HG02884 (cell line): ENCODE measurements at regions not wholly inside any gene's neighbourhood (a gene's known extent, or its start where the extent isn't known, plus 50 kb on each side); places are given as distances from the start of the nearest gene placed in this dataset.

Source experiments
- ATAC-seq: cut with Tn5 transposase; IDR thresholded peaks from one replicate; pipeline ENCODE4 v1.9.1; 2021; ENCODE audit warnings: mild to moderate bottlenecking, moderate library complexity; ENCODE audit not compliant: unreplicated experiment

DNA sequence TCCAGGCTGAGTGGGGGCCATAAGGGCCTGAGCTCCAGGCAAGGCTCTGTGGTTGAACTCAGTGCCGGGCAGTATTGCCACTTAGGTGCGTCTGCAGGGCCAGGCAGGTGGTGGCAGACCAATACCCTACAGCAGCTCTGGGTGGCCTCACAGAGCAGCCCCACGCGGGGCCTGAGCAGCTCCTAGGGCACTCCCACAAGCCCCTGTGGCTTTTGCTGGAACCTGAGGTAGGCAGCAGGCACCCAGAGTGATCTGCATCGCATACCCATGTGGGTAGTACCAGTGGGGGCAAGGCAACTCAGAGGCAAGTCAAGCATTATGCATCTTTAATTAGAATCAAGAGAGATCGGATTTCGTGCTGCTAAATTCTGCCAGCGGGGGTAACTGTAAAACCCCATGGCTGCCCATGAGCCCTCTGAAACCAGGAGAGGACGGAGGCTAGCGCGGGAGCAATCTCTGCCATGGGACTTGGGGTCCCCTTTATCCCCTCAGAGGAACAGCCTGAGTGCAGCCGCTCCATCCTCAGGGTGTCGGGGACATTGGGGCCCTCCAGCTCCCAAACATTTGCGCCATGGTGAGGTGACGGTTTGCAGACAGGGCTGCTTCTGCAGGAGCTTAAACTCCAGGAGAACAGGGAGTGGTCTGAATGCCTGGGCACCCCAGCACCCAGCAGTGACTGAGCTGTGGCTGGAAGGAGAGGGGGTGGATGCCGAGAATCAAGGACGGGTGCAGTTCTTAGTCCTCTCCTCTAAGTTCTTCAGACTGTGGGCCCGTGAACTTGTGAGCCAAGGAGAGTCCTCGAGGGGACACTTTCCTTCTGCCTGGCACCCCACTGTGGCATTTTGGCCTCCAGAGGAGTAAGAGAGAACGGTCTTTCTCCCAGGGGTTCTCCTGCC lies 62.4 kb upstream of the PCSK6 start:
- ATAC-seq, result no peak

DNA sequence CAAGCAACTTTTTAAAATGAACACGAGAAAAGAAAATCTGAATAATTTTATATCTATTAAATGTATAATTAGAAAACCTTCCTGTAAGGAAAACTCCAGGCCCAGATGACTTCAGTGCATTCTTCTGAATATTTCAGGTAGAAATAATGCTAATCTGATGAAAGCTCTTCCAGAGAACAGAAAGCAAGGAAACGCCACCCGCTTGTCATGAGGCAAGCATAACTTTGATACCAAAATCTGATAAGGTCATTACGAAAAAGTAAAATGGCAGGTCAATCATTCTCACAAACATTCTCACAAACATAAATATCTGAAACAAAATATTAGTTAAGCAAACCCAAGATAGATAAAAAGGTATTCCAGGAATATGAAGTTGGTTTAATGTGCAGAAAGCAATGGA lies 60.6 kb upstream of the PCSK6 start:
- no peak for ATAC-seq

DNA sequence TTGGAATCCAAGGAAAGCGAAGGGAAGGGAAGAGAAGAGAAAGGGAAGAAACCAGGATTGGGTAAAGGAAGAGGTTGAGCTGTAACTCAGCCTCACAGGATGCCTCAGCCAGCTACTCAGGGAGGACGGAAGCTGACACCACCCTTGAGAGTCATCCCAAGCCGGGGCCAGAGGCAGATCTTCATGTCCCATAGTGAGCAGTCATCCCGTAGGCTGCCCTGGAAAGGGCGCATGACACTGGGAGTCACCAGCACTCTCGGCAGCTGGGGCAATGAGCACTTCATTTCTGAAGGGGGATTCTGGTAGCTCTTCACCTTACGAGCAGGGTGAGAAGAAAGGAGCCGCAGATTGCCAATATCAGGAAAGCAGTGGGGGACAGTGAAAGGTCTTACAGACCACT lies 60.1 kb upstream of the PCSK6 start:
- ATAC-seq, result no peak

DNA sequence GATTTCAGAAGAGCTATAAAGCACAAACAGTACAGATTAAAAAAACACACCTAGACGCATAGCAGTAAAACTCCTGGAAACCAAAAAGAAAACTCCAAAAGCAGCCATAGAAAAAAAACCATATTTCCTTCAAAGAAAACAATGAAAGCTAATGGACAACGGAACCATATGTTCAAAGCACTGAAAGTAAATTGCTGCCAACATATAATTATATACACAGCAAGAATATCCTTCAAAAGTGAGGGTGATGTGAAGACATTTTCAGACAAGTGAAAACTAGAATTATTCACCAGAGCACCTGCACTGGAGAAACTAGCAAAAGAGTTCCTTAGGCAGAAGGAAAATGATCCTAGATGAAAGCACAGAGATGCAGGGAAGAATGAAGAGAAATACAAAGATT lies 58.2 kb upstream of the PCSK6 start:
- no peak for ATAC-seq

DNA sequence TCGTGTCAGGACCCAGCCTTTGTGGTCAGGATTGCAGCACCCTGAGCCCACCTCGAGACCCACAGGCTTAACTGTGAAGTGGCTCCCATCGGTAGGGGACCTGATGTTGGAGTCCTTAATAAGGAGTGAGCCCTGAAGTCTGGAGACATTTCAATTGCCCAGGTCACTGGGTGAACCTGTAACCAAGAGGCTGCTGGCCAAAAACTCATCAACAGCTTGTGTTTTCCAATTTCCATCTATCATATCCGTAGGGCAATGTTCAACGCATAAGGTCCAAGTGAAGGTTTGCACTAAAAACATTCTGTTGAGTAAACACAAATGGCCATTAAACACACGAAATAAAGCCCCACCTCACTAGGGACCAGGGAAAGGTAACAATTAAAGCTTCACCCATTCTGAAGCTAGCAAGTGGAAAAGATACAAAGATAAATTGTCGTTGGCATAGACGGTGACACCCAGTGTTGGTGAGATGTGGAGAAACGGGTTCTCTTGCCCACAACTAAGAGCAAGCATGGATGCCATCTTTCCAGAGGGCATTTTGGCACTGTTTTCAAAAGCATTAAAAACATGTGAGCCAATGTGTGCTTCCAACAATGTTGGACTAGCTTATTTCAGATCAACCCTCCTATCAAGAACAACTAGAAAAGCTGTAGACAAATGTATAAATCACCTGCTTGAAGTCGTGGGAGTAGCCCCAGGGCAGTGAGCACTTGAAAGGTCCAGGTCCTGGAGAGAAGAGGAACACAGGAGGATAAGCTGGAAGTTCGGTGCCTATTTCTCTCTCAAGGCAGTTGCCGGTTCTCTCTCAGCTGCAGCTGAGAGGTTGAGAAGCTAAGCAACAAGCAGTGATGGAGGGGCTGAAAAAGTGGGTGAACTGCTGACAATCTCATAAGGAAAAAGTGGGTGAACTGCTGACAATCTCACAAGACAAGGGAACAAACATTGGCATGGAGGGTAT lies 56.3 kb upstream of the PCSK6 start:
- no peak for ATAC-seq

DNA sequence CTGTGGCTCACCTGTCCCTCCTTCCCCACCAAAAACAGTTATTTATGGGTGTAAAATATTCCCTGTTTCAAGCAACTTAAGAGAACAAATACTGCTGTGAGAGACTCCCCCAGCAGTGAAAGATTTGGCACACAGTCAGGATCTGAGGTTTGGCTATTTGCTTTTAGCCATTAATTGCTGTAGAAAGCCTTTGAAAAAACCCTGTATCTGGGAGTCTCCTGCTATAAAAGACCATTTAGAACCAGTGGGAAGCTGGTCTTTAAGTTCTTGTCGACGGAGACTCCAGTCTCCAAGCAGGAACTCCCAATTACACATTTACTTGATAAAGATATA lies 55.1 kb upstream of the PCSK6 start:
- ATAC-seq, result no peak

DNA sequence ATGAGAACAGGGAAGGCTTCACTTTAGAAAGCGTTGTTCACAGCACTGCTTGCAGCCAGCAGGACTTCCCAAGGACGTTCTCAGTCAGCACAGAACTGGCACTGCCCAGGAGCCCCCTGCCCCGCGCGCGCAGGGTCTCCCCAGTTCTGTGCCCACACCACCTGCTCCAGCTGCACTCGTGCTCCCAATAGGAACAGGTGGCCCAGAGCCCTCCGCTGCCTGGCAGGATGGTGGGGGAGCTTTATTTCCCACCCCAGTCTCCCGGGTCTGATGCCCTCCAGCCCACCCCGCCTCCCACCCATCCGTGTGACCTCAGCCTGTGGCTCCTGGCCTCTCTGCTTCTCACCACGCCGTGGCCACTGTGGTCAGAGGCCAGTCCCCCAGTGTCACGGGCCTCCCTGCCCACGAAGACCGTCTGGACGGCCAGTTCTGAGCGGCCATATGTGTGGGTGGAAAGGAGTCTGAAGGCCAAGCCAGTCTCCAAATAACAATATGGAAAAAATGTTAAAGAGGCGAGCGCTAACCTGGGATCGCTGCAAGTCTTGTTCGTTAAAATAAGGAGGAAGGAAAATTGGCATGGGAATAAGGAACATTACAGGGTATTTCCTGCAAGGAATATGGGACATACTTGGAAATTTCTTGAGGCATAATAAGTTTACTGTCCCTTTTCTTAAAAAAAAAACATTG lies 54.6 kb upstream of the PCSK6 start:
- no peak for ATAC-seq

DNA sequence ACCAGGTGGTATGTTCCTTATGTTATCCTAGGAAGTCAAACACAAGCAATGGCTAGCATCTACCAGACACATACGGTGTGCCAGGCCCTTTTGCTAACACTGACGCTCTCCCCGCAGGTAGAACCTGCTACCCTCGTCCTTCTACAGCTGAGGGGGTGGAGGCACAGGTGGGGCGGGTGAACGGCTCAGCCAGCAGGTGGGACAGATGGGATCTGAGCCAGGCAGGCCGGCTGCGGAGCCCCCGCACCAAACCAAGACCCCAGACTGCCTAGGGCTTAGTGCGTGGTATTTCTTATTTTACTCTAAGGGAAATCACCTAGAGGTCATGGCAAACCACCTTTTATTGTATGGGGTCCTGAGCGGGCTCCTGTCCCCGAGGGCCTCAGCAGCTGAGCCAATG lies 53.9 kb upstream of the PCSK6 start:
- ATAC-seq, result no peak

DNA sequence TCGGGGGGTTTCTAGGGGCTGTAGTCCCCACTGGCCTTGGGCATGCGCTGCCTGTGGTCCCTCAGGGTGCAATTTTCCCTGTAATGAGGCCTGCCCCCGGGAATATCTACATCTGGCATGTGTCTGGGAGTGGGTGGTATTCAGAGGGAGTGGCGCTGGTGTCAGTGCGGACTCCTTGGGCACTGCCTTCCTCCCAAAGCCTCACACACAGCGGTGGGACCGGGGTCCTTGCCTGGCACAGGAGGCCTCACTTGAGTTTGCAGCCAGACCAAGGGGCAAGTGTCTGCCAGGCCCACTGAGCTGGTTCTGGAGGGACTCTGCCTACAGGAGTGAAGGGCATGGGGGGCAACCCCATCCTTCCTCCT lies 53.5 kb upstream of the PCSK6 start:
- ATAC-seq, result no peak

DNA sequence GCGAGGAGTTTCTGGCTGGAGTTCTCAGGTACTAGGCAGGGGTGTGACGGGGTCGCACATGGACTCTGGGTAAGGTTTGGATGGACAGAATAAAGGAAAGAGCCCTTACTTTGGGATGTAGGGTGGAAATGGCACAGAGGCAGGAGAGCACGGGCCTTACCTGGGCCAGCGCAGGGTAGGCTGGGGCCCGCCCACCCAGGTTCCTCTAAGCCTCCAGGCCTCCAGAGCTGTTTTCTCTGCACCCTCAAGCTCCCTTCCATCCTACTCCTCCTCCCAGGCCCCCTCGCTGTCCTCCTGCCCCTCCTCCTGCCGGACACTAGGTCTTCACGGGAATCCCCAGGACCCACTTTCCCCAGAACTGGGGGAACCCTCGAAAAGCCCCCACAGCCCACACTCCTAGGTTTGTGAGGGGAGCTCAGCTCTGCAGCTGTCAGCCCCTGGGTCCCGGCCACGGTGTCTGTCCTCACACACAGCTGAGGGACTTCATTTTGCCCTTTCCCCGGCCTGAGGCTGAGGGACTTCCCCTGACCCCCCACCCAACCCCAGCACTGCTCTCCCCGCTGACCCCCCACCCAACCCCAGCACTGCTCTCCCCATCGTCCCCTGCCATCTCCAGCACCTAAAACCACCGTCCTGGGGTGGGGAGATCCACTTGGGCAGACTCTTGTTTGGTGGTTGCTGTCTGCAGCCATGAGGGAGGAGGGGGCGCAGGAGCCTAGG lies 53.0 kb upstream of the PCSK6 start:
- ATAC-seq, result no peak

DNA sequence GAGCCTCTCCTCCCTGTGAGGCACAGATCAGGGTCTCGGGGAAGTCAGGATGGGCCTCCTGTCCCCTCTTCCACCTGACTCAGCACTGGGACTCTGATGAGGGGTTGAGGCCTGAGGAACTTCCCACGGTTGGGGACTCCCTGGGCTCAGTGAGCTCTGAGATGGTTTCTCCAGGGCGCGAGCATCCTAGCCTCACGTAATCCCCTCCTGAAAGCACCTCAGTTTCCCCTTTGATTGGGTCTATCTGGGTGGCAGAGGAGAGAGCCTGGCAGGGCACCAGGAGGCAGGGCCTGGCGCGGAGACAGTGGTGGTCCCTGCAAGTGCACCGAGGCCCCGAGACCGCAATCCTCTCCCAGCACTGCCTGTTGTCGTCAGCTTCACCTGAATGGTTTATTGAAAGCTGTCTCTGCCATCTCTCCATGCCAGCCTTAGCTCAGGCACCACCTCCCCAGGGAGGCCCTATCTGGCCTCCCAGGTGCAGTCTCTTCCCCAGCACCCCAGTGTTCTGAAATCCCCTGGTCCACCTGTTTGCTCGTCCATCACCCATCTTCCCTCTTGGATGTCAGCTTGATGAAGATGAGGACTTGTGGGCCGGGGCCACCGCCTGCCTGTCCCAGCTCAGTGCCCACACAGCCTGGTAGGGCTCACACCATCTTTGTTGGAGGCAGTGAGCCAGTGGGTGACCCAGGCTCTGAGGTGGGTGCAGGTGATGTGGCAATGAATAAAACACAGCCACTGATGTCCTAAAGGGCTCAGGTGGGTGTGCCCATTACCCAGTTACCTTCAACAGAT lies 52.2 kb upstream of the PCSK6 start:
- no peak for ATAC-seq

DNA sequence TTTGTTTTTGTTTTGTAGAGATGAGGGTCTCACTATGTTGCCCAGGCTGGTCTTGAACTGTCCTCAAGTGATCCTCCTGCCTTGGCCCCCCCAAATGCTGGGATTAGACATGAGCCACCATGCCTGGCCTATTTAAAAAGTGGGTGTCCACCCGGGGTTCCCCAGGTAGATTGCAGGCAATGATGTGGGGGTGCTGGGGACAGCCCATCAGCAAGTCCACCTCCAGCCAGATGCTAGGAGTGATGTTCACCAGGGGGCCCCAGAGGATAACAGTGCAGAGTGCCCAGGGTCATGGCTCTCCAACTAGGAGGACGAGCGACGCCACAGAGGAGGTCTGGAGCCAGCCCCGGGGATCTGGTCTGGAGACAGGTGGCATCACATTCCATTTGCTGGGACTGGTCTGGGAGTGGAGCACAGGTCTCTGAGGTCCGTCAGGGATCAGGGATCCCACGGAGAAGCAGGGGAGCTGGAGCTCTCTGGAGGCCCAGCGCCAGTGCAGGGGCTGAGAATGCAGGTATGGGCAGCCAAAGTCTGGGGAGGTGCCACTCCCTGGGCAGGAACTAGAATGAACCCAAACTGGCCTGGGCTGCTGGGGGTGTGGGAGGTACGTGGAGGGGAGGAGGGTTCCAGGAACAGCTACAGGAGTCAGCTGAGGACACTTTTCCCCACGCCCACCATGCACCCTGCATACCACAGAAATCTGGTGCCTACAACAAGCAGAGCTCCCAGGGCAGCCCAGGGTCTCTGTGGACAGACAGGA lies 51.2 kb upstream of the PCSK6 start:
- no peak for ATAC-seq

DNA sequence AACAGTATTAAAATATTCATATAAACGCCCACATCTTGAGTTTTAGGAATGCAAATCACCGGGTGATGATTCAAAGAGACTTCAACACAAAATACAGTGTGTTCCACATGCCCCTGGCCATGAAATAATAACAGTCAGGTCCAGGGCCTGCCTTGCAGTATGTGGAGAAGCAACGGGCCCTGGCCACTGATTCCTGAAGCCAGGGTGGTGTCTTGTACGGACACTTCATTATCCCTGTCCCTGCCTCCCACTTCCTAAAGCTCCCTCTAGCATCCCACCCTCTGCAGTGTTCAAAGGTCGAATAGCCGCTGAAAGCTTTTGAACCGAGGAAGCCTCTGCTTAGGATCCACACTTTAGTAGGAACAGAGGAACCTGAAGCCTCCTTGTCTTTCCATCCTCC lies 50.4 kb upstream of the PCSK6 start:
- ATAC-seq, result no peak

DNA sequence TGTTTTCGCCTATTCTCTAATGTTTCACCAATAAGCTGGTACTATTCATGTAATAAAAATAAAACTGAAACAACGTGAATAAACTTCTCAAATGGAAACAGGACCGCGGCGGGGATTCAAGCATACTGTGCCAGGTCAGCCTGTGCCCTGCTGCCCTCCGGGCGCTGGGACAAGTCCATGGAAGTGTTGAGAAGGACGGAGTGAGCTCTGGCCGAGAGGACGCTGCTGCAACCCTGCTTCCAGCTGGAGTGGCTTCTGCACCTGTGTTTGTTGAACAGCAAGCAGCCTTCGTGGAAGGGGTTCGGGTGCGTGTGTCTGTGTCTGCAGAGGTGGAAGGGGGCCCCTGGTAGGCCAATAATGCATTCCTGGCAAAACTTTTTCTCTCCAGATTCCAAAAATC lies 50.0 kb upstream of the PCSK6 start:
- ATAC-seq, result no peak
